ENCODE measurements at regions not wholly inside any gene's neighbourhood (a gene's known extent, or its start where the extent isn't known, plus 50 kb on each side); places are given as distances from the start of the nearest gene placed in this dataset.
"Not testable (repeated sequence)": the region's sequence is repeated elsewhere in the genome, so short reads cannot be mapped to it uniquely, and the experiment has no call there.

GRCh38 chr9:102497709-102498108 lies 497.4 kb upstream of the CYLC2 start:
- no peak for DNase-seq

GRCh38 chr9:102486976-102487375 lies 508.2 kb upstream of the CYLC2 start:
- not testable (repeated sequence) for DNase-seq

GRCh38 chr9:102483651-102484050 lies 511.5 kb upstream of the CYLC2 start:
- no peak for DNase-seq

- no peak for DNase-seq
Measured at GRCh38 chr9:102482776-102483175, 512.4 kb upstream of the CYLC2 start.

- DNase-seq = no peak
Measured at GRCh38 chr9:102479191-102479590, 515.9 kb upstream of the CYLC2 start.

- DNase-seq = no peak
Measured at GRCh38 chr9:102474357-102474756, 520.8 kb upstream of the CYLC2 start.

GRCh38 chr9:102469430-102469829 lies 525.7 kb upstream of the CYLC2 start:
- not testable (repeated sequence) for DNase-seq

- DNase-seq = peak; percentile 57
Measured at GRCh38 chr9:102461156-102461819, 533.8 kb upstream of the CYLC2 start.

GRCh38 chr9:102459828-102460227 lies 535.3 kb upstream of the CYLC2 start:
- DNase-seq = no peak

- DNase-seq = no peak
Measured at GRCh38 chr9:102456562-102456961, 538.6 kb upstream of the CYLC2 start.

- DNase-seq = no peak
Measured at GRCh38 chr9:102445906-102446305, 549.2 kb upstream of the CYLC2 start.

GRCh38 chr9:102445181-102445747 lies 549.9 kb upstream of the CYLC2 start:
- no peak for DNase-seq

GRCh38 chr9:102439583-102439982 lies 555.5 kb upstream of the CYLC2 start:
- DNase-seq = no peak

GRCh38 chr9:102436599-102436998 lies 558.5 kb upstream of the CYLC2 start:
- not testable (repeated sequence) for DNase-seq

- no peak for DNase-seq
Measured at GRCh38 chr9:102435427-102435826, 559.7 kb upstream of the CYLC2 start.

GRCh38 chr9:102434545-102434944 lies 560.6 kb upstream of the CYLC2 start:
- DNase-seq = no peak

- no peak for DNase-seq
Measured at GRCh38 chr9:102428305-102428704, 566.8 kb upstream of the CYLC2 start.

- DNase-seq = not testable (repeated sequence)
Measured at GRCh38 chr9:102416251-102416650, 578.9 kb upstream of the CYLC2 start.

GRCh38 chr9:102405218-102405867 lies 589.8 kb upstream of the CYLC2 start:
- DNase-seq = no peak

GRCh38 chr9:102403514-102403913 lies 591.6 kb upstream of the CYLC2 start:
- no peak for DNase-seq

GRCh38 chr9:102398205-102398604 lies 596.9 kb upstream of the CYLC2 start:
- DNase-seq = no peak

GRCh38 chr9:102385620-102386019 lies 609.5 kb upstream of the CYLC2 start:
- not testable (repeated sequence) for DNase-seq

GRCh38 chr9:102362470-102363132 lies 624.2 kb upstream of the GRIN3A start:
- no peak for DNase-seq

GRCh38 chr9:102360846-102361245 lies 622.4 kb upstream of the GRIN3A start:
- DNase-seq = no peak

All from NCI-H2107 (cell line).